Right lung (tissue), 2 donors: ENCODE measurements at regions not wholly inside any gene's neighbourhood (a gene's known extent, or its start where the extent isn't known, plus 50 kb on each side); places are given as distances from the start of the nearest gene placed in this dataset.

ENCODE experiments used
- DNase-seq, 2 donors: peaks; one replicate each; pipeline ENCODE4 v3.0.0-alpha.2; 2013

- DNase-seq: peak; percentile 48 to 49
Observed at GRCh38 chr2:128774320-128775216, 455.9 kb upstream of the HS6ST1 start.

- DNase-seq: no peak
Observed at GRCh38 chr2:128775217-128775913, 456.7 kb upstream of the HS6ST1 start.

- DNase-seq: no peak
Observed at GRCh38 chr2:128775914-128776285, 457.2 kb upstream of the HS6ST1 start.

- DNase-seq: no peak
Observed at GRCh38 chr2:128776461-128777195, 458.0 kb upstream of the HS6ST1 start.

GRCh38 chr2:128777196-128778035, 458.7 kb upstream of the HS6ST1 start:
- DNase-seq: no peak

GRCh38 chr2:128778843-128779242, 460.2 kb upstream of the HS6ST1 start:
- no peak for DNase-seq

- no peak for DNase-seq
Observed at GRCh38 chr2:128779301-128780095, 460.8 kb upstream of the HS6ST1 start.

GRCh38 chr2:128780434-128781080, 461.9 kb upstream of the HS6ST1 start:
- DNase-seq: no peak

- DNase-seq: no peak
Observed at GRCh38 chr2:128781166-128781565, 462.5 kb upstream of the HS6ST1 start.

GRCh38 chr2:128781585-128782385, 463.1 kb upstream of the HS6ST1 start:
- DNase-seq: no peak

GRCh38 chr2:128782411-128783192, 463.9 kb upstream of the HS6ST1 start:
- DNase-seq: no peak

- DNase-seq: no peak
Observed at GRCh38 chr2:128783193-128783671, 464.6 kb upstream of the HS6ST1 start.

- DNase-seq: no peak
Observed at GRCh38 chr2:128783896-128784295, 465.2 kb upstream of the HS6ST1 start.

- DNase-seq: no peak
Observed at GRCh38 chr2:128784626-128785306, 466.1 kb upstream of the HS6ST1 start.

GRCh38 chr2:128786316-128786715, 467.6 kb upstream of the HS6ST1 start:
- no peak for DNase-seq

GRCh38 chr2:128786741-128787478, 468.2 kb upstream of the HS6ST1 start:
- DNase-seq: peak; percentile 20 to 32

GRCh38 chr2:128787616-128788015, 468.9 kb upstream of the HS6ST1 start:
- no peak for DNase-seq
